ENCODE measurements at regions not wholly inside any gene's neighbourhood (a gene's known extent, or its start where the extent isn't known, plus 50 kb on each side); places are given as distances from the start of the nearest gene placed in this dataset.

GRCh38 chr6:8679823-8680222 is 244.5 kb upstream of the SLC35B3 start:
- no peaks in the 10 kb centered on the region for H3K4me1 ChIP-seq
- no peak overlapping the region for H3K4me3 ChIP-seq
- no peaks in the 10 kb centered on the region for H3K9me3 ChIP-seq
- no peak for TF ChIP-seq CTCF (IDR thresholded peaks at IDR 0.05)
- DNase-seq, result no peak
- no peak overlapping the region for H3K27ac ChIP-seq
- no peak for ATAC-seq
- intact Hi-C loops (cut with DNase I), result no loop called here
- H3K36me3 ChIP-seq, result no peaks in the 10 kb centered on the region
- H3K27me3 ChIP-seq (ENCODE audit: low read depth), result no peaks in the 10 kb centered on the region

GRCh38 chr6:8678466-8678865 is 243.1 kb upstream of the SLC35B3 start:
- TF ChIP-seq CTCF (IDR thresholded peaks at IDR 0.05), result no peak
- no peak for DNase-seq
- H3K4me3 ChIP-seq, result no peak overlapping the region

GRCh38 chr6:8674126-8674525 is 238.8 kb upstream of the SLC35B3 start:
- intact Hi-C loops (cut with DNase I), result no loop called here
- no peak for TF ChIP-seq CTCF (IDR thresholded peaks at IDR 0.05)
- H3K27ac ChIP-seq, result no peak overlapping the region
- H3K27me3 ChIP-seq (ENCODE audit: low read depth), result no peaks in the 10 kb centered on the region
- no peak for DNase-seq
- no peak for ATAC-seq
- no peaks in the 10 kb centered on the region for H3K36me3 ChIP-seq
- no peaks in the 10 kb centered on the region for H3K9me3 ChIP-seq
- H3K4me3 ChIP-seq, result no peak overlapping the region
- no peaks in the 10 kb centered on the region for H3K4me1 ChIP-seq

More at GRCh38 chr6:8678466-8678865, 243.1 kb upstream of the SLC35B3 start:
- intact Hi-C loops (cut with DNase I), result no loop called here
- no peak overlapping the region for H3K27ac ChIP-seq
- no peaks in the 10 kb centered on the region for H3K27me3 ChIP-seq (ENCODE audit: low read depth)
- H3K9me3 ChIP-seq, result no peaks in the 10 kb centered on the region
- no peak for ATAC-seq
- H3K4me1 ChIP-seq, result no peaks in the 10 kb centered on the region
- H3K36me3 ChIP-seq, result no peaks in the 10 kb centered on the region

GRCh38 chr6:8672882-8673281 is 237.5 kb upstream of the SLC35B3 start:
- no peak for ATAC-seq
- no peaks in the 10 kb centered on the region for H3K27me3 ChIP-seq (ENCODE audit: low read depth)
- H3K4me1 ChIP-seq, result no peaks in the 10 kb centered on the region
- TF ChIP-seq CTCF (IDR thresholded peaks at IDR 0.05), result no peak
- intact Hi-C loops (cut with DNase I), result no loop called here
- H3K4me3 ChIP-seq, result no peak overlapping the region
- no peak for DNase-seq
- no peak overlapping the region for H3K27ac ChIP-seq
- no peaks in the 10 kb centered on the region for H3K9me3 ChIP-seq
- H3K36me3 ChIP-seq, result no peaks in the 10 kb centered on the region

GRCh38 chr6:8670792-8671191 is 235.4 kb upstream of the SLC35B3 start:
- intact Hi-C loops (cut with DNase I), result no loop called here
- no peak for DNase-seq
- Histone ChIP-seq H3K4me3 (no peak overlapping the region), H3K4me1 (no peaks in the 10 kb centered on the region), H3K27me3 (ENCODE audit: low read depth) (no peaks in the 10 kb centered on the region), H3K9me3 (no peaks in the 10 kb centered on the region), H3K27ac (no peak overlapping the region), H3K36me3 (no peaks in the 10 kb centered on the region)
- ATAC-seq, result no peak
- no peak for TF ChIP-seq CTCF (IDR thresholded peaks at IDR 0.05)

GRCh38 chr6:8664700-8665099 is 229.4 kb upstream of the SLC35B3 start:
- Histone ChIP-seq H3K9me3 (no peaks in the 10 kb centered on the region), H3K27me3 (ENCODE audit: low read depth) (no peaks in the 10 kb centered on the region), H3K4me1 (no peaks in the 10 kb centered on the region), H3K36me3 (no peaks in the 10 kb centered on the region), H3K27ac (no peak overlapping the region), H3K4me3 (no peak overlapping the region)
- ATAC-seq (no peak), DNase-seq (no peak)
- intact Hi-C loops (cut with DNase I), result no loop called here
- no peak for TF ChIP-seq CTCF (IDR thresholded peaks at IDR 0.05)

Measured in lower lobe of right lung (tissue), 2 donors.